ENCODE measurements at regions not wholly inside any gene's neighbourhood (a gene's known extent, or its start where the extent isn't known, plus 50 kb on each side); places are given as distances from the start of the nearest gene placed in this dataset.
"Not testable (repeated sequence)": the region's sequence is repeated elsewhere in the genome, so short reads cannot be mapped to it uniquely, and the experiment has no call there.

DNA sequence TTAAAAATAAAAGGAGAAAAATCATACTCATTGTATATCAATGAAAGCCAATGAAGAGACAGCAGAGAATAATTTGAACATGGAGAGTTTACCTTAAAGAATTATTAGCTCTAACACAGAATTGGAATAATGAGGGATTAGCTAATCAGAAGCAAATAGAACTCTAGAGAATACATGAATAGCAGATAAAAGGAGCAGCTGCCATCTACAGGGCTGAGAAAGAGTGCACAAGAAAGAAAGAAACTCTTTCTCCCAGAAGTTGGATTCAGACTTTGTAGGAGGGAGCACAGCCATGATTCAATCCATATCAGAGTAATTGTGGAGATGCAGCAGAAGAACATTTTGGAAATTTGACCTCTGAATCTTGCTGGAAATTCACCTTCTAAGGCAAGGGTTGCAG lies 1171.2 kb downstream of the PLA2G4A start:
- TF ChIP-seq, protein P1, sequence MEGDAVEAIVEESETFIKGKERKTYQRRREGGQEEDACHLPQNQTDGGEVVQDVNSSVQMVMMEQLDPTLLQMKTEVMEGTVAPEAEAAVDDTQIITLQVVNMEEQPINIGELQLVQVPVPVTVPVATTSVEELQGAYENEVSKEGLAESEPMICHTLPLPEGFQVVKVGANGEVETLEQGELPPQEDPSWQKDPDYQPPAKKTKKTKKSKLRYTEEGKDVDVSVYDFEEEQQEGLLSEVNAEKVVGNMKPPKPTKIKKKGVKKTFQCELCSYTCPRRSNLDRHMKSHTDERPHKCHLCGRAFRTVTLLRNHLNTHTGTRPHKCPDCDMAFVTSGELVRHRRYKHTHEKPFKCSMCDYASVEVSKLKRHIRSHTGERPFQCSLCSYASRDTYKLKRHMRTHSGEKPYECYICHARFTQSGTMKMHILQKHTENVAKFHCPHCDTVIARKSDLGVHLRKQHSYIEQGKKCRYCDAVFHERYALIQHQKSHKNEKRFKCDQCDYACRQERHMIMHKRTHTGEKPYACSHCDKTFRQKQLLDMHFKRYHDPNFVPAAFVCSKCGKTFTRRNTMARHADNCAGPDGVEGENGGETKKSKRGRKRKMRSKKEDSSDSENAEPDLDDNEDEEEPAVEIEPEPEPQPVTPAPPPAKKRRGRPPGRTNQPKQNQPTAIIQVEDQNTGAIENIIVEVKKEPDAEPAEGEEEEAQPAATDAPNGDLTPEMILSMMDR (conservative IDR thresholded peaks at IDR 0.05) = no peak
- Mint-ChIP-seq H3K27ac (no peak overlapping the region), H3K36me3 (no peaks in the 10 kb centered on the region), H3K4me3 (no peak overlapping the region), H3K27me3 (no peaks in the 10 kb centered on the region), H3K4me1 (ENCODE audit: unreplicated experiment) (no peaks in the 10 kb centered on the region), H3K9me3 (peaks cover 6% of the 10 kb centered on the region)
- DNase-seq (ENCODE audit: extremely low spot score, unreplicated experiment) = no peak

DNA sequence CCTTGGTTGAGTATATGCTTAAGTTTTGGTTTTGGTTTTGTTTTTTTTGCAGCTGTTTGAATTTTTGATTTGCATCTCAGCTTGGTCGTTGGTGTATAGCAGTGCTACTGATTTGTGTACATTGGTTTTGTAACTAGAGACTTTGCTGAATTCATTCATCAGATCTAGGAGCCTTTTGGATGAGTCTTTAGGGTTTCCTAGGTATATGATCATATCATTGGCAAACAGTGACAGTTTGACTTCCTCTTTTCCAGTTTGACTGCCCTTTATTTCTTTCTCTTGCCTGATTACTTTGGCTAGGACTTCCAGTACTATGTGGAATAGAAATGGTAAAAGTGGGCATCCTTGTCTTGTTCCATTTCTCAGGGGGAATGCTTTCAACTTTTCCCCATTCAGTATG lies 1174.9 kb downstream of the PLA2G4A start:
- not testable (repeated sequence) for H3K9me3 Mint-ChIP-seq; H3K27ac Mint-ChIP-seq; H3K27me3 Mint-ChIP-seq; H3K36me3 Mint-ChIP-seq; H3K4me3 Mint-ChIP-seq; DNase-seq (ENCODE audit: extremely low spot score, unreplicated experiment); H3K4me1 Mint-ChIP-seq (ENCODE audit: unreplicated experiment)

- no peak for DNase-seq (ENCODE audit: extremely low spot score, unreplicated experiment)
- Mint-ChIP-seq H3K36me3 (no peaks in the 10 kb centered on the region), H3K4me3 (no peak overlapping the region), H3K9me3 (peaks cover 6% of the 10 kb centered on the region), H3K4me1 (ENCODE audit: unreplicated experiment) (no peaks in the 10 kb centered on the region), H3K27ac (no peak overlapping the region), H3K27me3 (no peaks in the 10 kb centered on the region)
- TF ChIP-seq, protein P1 (conservative IDR thresholded peaks at IDR 0.05) = no peak
These were observed 1176.1 kb downstream of the PLA2G4A start for GRCh38 chr1:188004849-188005248.

DNA sequence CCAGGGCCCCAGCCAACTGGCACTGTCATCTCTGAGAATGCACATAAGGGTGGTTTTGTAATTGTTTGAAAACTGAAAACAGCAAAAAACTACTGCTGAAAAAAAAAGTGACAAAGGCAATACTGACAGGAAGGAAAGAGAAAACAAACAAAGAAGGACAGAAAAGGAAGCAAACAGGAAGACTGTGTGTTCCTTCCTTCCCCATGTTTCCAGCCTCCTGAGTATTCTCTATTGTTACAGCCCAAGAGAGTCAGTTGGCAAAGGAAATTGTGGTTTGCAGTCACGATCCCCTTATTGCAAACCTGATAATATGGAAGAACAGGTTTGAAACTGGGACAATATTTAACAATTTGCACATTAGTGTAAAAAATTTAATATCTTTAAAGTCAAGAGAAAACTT lies 1177.6 kb downstream of the PLA2G4A start:
- no peaks in the 10 kb centered on the region for H3K4me1 Mint-ChIP-seq (ENCODE audit: unreplicated experiment)
- H3K27ac Mint-ChIP-seq = no peak overlapping the region
- no peaks in the 10 kb centered on the region for H3K27me3 Mint-ChIP-seq
- DNase-seq (ENCODE audit: extremely low spot score, unreplicated experiment) = no peak
- no peak overlapping the region for H3K4me3 Mint-ChIP-seq
- H3K9me3 Mint-ChIP-seq = peaks cover 6% of the 10 kb centered on the region
- TF ChIP-seq, protein P1 (conservative IDR thresholded peaks at IDR 0.05) = no peak
- no peaks in the 10 kb centered on the region for H3K36me3 Mint-ChIP-seq

GRCh38 chr1:188013222-188013849 lies 1184.6 kb downstream of the PLA2G4A start:
- not testable (repeated sequence) for H3K36me3 Mint-ChIP-seq; H3K9me3 Mint-ChIP-seq; H3K4me1 Mint-ChIP-seq (ENCODE audit: unreplicated experiment); H3K27ac Mint-ChIP-seq; H3K27me3 Mint-ChIP-seq; DNase-seq (ENCODE audit: extremely low spot score, unreplicated experiment); H3K4me3 Mint-ChIP-seq

DNA sequence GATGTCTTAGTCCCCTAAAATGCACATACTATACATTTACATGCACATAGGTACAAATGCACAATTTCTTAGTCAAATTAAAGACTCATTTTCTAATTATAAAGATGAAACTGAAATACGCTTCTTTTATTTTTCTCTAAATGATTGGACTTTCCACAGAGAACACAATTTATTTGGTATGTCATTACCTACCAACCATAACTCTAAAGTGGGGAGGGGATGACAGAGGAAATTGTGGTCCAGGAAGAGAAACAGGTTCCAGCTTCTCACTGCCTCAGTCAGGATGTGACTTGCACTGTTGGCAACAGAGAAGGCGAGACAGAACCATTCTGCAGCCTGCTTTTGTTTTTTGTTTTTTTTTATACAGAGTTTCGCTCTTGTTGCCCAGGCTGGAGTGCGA lies 1189.2 kb downstream of the PLA2G4A start:
- DNase-seq (ENCODE audit: extremely low spot score, unreplicated experiment) = no peak
- Mint-ChIP-seq H3K4me3 (no peak overlapping the region), H3K27me3 (no peaks in the 10 kb centered on the region), H3K27ac (no peak overlapping the region), H3K36me3 (no peaks in the 10 kb centered on the region), H3K4me1 (ENCODE audit: unreplicated experiment) (no peaks in the 10 kb centered on the region), H3K9me3 (peaks cover 4% of the 10 kb centered on the region)
- TF ChIP-seq, protein P1 (conservative IDR thresholded peaks at IDR 0.05) = no peak

DNA sequence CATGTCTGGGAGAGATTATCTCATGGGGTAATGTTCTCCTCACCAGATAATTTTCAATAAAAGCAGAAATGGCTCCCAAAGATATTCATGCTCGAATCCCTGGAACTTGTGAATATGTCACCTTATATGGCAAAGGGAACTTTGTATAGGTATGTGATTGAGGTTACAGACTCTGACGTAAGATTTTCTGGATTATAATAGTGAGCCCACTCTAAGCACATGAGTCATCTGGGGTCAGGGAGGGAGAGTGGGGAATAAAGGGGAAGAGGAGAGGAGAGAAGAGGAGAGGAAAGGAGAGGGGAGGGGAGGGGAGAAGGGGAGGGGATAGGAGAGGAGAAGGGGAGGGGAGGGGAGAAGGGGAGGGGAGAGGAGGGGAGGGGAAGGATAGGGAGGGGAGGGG lies 1193.9 kb downstream of the PLA2G4A start:
- H3K4me1 Mint-ChIP-seq (ENCODE audit: unreplicated experiment) = no peaks in the 10 kb centered on the region
- no peaks in the 10 kb centered on the region for H3K36me3 Mint-ChIP-seq
- TF ChIP-seq, protein P1 (conservative IDR thresholded peaks at IDR 0.05) = no peak
- no peak overlapping the region for H3K4me3 Mint-ChIP-seq
- H3K9me3 Mint-ChIP-seq = no peaks in the 10 kb centered on the region
- H3K27ac Mint-ChIP-seq = no peak overlapping the region
- no peaks in the 10 kb centered on the region for H3K27me3 Mint-ChIP-seq
- no peak for DNase-seq (ENCODE audit: extremely low spot score, unreplicated experiment)

Data from type B pancreatic cell (in vitro differentiated cells).